ENCODE measurements at regions not wholly inside any gene's neighbourhood (a gene's known extent, or its start where the extent isn't known, plus 50 kb on each side); places are given as distances from the start of the nearest gene placed in this dataset.
"Not testable (repeated sequence)": the region's sequence is repeated elsewhere in the genome, so short reads cannot be mapped to it uniquely, and the experiment has no call there.

DNA sequence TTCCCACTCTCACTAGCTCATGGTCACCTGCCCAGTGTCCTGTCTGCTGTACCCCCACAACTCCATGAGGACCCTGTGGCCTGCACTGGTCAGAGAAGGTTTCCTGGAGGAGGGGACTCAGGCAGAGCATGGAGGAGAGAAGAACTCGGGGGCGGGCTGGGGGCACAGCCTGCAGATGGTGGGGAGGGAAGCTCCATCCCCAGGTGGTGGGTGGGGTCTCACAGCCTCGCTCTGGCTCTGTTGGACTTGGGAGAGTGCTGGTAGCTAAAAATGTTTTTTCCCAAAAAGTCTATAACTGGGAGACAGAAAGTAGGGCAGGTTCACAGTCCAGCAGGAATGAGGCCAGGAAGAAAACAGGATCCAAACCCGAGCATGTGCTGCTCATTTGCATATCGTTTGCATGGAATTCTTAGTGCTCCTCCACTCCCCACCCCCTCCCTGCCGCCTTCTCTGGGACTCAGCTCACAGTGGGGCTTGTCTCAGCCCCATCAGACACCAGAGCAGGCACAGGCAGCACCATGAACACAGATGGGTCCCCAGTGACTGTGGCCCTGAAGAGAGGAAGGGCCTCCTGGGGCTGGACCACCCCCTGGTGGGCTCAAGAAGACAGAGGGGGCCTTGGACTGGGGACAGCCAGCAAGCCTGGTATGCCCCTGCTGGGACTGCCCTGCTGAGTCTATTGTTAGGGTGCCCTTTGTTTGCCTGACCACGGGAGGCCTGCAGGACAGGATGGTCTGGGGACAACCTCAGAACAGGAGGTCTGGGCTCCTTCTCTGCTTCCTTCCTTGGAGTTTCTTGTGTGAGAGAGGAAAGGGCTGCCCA, 67.0 kb upstream of the SFSWAP start:
- DNase-seq (ENCODE audit: insufficient read length) (no peak), FAIRE-seq (no peak)
- TF ChIP-seq TAF1 (IDR thresholded peaks at IDR 0.05; ENCODE audit: borderline replicate concordance, low read depth, low read length): no peak
- TF ChIP-seq POLR2AphosphoS5 (IDR thresholded peaks at IDR 0.05; ENCODE audit: low read depth, low read length): no peak
- TF ChIP-seq POLR2A (IDR thresholded peaks at IDR 0.05; ENCODE audit: low read depth, low read length): no peak

DNA sequence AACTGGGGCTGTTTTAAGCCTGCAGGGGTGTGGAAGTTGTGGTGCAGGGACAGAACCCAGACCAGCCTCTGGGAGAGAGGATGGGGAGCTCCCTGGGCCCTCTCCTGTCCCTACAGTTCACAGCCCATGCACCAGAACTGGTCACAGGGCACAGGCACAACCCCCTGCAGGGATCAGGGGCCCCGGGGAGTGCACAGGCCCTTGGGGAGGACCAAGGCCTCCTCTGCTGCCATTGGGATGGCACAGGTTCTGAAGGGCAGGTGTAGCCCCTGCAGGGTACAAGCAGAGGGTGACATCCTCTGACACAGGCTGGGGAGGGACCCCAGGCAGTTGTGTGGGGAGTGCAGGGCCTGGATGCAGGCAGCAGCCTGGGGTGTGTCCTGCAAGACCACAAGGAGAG, 66.4 kb upstream of the SFSWAP start:
- FAIRE-seq: no peak
- TF ChIP-seq TAF1 (IDR thresholded peaks at IDR 0.05; ENCODE audit: borderline replicate concordance, low read depth, low read length): no peak
- TF ChIP-seq POLR2A (IDR thresholded peaks at IDR 0.05; ENCODE audit: low read depth, low read length): no peak
- TF ChIP-seq POLR2AphosphoS5 (IDR thresholded peaks at IDR 0.05; ENCODE audit: low read depth, low read length): no peak

DNA sequence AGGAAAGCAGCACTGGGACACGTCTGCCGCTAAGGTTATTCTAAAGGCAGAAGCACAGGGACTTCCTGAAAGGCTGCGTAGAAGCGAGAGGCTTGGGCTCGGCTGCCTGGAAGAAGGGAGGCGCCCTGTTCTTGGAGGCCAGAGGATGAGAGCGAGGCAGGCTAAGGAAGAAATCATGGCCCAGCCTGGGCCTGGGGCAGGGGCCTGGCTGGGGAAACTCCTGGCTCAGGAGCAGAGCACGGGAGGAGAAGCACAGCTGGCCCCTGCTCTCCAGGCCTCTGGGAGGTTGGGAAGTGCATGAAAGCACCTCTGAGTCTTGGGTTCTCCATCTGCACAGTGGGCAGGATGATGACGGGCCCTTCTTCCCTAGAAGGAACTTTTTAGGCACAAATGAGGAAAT, 66.0 kb upstream of the SFSWAP start:
- not testable (repeated sequence) for DNase-seq (ENCODE audit: insufficient read length); FAIRE-seq

More for the DNA sequence above, 66.4 kb upstream of the SFSWAP start:
- no peak for DNase-seq (ENCODE audit: insufficient read length)

DNA sequence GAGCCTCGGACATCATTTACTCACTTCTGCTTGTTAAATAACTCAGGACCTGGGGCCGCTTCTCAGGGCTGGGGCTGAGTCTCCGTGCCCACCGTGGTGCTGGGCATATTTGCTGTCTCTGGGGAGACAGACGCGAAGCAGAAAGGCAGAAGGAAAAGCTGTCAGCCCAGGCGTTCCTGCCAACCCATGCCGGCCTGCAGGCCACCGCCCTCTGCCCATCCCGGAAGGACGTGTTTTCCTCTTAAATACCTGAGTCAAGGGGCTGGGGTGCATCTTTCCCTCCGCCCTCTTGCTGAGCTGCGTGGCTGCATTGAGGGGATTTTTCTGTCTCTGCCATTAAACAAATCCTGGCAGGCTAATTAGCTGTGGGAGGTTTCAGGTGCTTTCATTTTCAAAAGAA, 65.3 kb upstream of the SFSWAP start:
- not testable (repeated sequence) for DNase-seq (ENCODE audit: insufficient read length)
- FAIRE-seq: peak; percentile 33

DNA sequence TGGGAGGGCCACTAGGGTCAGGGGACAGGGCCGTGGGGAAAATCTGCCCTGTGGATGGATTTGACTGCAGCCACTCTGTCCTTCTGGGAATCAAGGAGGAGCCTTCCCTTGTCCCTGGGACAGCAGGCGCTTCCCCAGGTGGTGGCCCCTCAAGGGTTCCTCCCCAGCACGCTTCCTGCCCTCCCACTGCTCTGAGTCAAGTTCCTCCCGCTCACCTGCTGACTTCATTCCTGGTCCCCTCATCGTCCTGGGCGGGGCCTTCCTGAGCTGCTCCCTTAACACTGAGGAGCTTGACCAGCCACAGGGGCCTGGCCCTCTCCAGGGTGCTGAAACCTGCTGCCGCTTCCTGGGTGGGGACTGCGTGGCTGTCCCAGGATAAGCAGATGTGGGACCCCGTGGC, 64.4 kb upstream of the SFSWAP start:
- FAIRE-seq: not testable (repeated sequence)

DNA sequence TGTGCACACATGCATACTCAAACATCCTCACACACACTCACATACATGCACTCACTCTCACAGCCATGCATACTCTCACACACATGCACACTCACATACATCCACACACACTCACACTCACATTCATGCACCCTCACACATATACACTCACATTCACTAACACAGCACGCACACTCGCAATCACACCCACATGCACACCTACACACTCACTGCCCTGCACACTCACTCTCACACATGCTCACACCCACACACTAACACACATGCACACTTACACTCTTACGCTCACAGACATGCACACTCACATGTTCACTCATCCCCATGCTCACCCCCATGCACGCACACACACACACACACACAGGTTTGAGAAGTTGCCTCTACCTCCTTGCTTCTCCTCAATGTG, 63.2 kb upstream of the SFSWAP start:
- no peak for FAIRE-seq
- TF ChIP-seq POLR2AphosphoS5 (IDR thresholded peaks at IDR 0.05; ENCODE audit: low read depth, low read length) (no peak), TAF1 (IDR thresholded peaks at IDR 0.05; ENCODE audit: borderline replicate concordance, low read depth, low read length) (no peak), POLR2A (IDR thresholded peaks at IDR 0.05; ENCODE audit: low read depth, low read length) (no peak)
- DNase-seq (ENCODE audit: insufficient read length): no peak

More for the DNA sequence above, 64.4 kb upstream of the SFSWAP start:
- not testable (repeated sequence) for DNase-seq (ENCODE audit: insufficient read length)

DNA sequence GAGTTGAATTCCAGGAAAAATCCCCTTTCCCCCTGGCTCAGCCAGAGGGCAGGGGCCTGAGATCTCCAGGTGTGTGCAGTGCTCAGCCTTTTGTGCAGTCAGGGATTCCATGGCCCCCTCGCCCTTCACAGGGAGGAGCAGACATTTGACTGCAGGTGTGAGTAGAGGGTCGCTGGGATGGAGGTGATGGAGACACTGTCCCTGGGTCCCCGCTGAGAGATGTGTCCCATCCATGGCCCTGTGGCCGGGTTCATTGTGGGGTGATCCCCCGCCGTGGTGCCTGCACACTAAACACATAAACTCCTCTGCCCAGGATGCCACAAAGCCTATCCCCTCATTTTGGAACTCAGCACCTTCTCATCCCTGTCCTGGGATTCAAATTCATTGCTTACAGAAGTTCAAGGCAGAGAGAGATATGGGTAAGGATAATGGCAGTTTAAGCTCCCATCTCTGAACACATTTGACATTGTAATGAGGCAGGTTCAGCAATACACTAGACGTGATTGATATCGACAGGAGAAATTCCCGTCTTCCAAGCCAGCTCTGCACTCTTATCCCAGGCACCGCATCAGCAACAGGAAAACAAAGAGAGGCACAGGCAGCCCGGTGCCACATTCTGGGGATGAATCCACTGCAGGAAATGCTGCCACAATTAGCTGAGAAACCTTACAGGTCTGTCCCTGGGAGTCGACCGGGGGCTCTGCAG, 55.3 kb upstream of the SFSWAP start:
- DNase-seq (ENCODE audit: insufficient read length); FAIRE-seq: not testable (repeated sequence)

DNA sequence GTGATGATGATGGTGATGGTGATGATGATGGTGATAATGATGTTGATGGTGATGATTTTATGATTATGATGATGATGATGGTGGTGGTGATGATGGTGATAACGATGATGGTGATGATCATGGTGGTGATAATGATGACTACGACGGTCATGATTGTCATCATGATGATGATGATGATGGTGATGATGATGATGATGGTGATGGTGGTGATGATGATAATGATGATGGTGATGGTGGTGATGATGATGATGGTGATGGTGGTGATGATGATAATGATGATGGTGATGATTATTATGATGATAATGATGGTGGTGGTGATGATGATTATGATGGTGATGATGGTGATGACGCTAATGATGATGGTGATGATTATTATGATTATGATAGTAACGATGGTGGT, 54.1 kb upstream of the SFSWAP start:
- not testable (repeated sequence) for FAIRE-seq; DNase-seq (ENCODE audit: insufficient read length)

DNA sequence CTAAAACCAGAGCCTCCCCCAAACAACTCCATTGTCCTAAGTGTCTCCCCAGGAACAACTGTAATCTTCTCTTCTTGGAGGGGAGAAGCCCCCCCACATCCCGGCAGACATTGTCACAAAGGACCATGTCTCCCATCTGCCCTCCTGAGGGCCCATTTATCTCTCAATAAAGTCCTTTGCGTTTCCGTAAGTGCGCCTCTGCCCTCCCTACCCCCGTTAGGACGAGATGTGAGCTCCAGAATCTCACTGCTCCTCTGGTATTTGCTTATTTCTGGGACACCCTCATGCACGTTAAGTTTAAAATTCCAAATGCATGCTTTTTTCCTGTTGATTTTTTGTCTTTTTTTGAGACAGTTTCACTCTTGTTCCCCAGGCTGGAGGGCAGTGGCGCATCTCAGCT, 52.3 kb upstream of the SFSWAP start:
- FAIRE-seq; DNase-seq (ENCODE audit: insufficient read length): not testable (repeated sequence)

DNA sequence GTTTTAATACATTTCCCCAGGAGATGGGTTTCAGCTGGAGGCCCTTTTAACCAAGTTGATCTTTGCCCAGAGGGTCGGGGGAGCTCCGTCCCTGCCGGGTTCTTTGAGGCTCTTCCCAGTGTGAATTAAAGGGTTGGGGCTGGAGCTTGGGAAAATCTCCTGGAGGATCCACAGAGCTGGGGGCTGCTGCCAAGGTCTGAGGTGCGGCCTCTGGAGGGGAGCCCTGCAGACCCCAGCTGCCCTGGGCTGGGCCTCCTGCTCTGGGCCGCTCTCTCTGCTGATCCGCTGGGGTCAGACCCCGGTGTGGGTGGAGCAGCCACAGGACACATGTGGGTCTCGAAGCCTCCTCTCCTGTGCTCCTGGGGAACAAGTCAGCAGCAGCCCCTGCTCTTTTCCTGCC, 51.4 kb upstream of the SFSWAP start:
- FAIRE-seq; DNase-seq (ENCODE audit: insufficient read length): not testable (repeated sequence)

DNA sequence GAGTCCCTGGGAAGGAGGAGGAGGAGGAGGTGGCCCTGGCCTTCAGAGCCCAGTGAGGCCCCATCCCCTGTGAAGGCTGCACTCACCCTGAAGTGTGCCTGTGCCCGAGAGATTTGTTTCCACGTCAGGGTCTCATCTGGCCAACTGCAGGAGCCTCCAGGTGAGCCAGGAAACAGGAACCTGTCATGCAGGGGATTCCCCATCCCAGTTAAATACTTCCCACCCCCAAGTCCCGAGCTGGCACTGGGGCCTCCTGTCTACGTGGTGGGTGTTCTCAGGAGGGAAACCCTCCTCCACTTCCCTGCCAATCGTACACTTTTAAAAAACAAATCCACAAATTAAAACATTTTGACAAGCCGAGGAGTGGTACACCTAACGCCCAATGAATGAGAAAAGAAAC, 50.9 kb upstream of the SFSWAP start:
- DNase-seq (ENCODE audit: insufficient read length); FAIRE-seq: not testable (repeated sequence)

DNA sequence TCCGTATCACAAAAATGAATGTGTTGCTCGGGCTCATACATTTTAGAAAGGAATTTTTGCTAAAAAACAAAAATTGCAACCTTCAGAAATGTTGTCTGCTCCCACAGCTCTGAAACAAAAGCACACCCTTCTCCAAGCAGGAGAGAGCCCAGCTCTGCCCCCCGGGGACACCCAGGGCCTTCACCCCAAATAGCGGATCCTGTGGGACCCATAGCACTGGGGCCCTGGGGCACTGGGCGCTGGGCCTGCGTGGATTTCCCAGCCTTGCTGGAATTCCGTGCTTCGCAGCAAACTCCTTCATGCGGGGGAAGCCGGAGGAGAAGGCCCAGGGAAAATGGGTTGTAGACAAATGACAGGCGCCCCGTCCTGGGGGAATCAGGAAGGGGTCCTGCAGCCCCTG, 50.5 kb upstream of the SFSWAP start:
- DNase-seq (ENCODE audit: insufficient read length); FAIRE-seq: not testable (repeated sequence)

Measured in GM12892 (cell line).